ENCODE measurements at regions not wholly inside any gene's neighbourhood (a gene's known extent, or its start where the extent isn't known, plus 50 kb on each side); places are given as distances from the start of the nearest gene placed in this dataset.
"Not testable (repeated sequence)": the region's sequence is repeated elsewhere in the genome, so short reads cannot be mapped to it uniquely, and the experiment has no call there.

- TF ChIP-seq ISL1 (CRISPR knock-in tag; IDR thresholded peaks at IDR 0.05) (no peak), CSDC2 (CRISPR knock-in tag; IDR thresholded peaks at IDR 0.05) (no peak), ZNF8 (CRISPR knock-in tag; IDR thresholded peaks at IDR 0.05) (no peak)
These were observed 74.7 kb downstream of the LPAR4 start for GRCh38 chrX:78822157-78822690.

GRCh38 chrX:78831523-78831922, 84.0 kb downstream of the LPAR4 start:
- TF ChIP-seq TOX (CRISPR knock-in tag; IDR thresholded peaks at IDR 0.05; ENCODE audit: borderline replicate concordance) (no peak), TSHZ2 (CRISPR knock-in tag; IDR thresholded peaks at IDR 0.05) (no peak), RARB (CRISPR knock-in tag; IDR thresholded peaks at IDR 0.05) (no peak), CSRNP3 (CRISPR knock-in tag; IDR thresholded peaks at IDR 0.05) (no peak)
- no peak for ATAC-seq

More at GRCh38 chrX:78822157-78822690, 74.7 kb downstream of the LPAR4 start:
- ATAC-seq = no peak

- TF ChIP-seq PPARA (CRISPR knock-in tag; IDR thresholded peaks at IDR 0.05; ENCODE audit: borderline replicate concordance) = no peak
- TF ChIP-seq GLIS3 (CRISPR knock-in tag; IDR thresholded peaks at IDR 0.05) = no peak
- no peak for TF ChIP-seq ZFP3 (CRISPR knock-in tag; IDR thresholded peaks at IDR 0.05)
- TF ChIP-seq CREB5 (CRISPR knock-in tag; IDR thresholded peaks at IDR 0.05; ENCODE audit: low read depth) = no peak
- no peak for TF ChIP-seq PATZ1 (CRISPR knock-in tag; IDR thresholded peaks at IDR 0.05; ENCODE audit: borderline replicate concordance)
- TF ChIP-seq CSRNP3 (CRISPR knock-in tag; IDR thresholded peaks at IDR 0.05) = no peak
- ATAC-seq = no peak
These were observed 91.2 kb downstream of the LPAR4 start for GRCh38 chrX:78838709-78839108.

GRCh38 chrX:78839711-78840110, 92.2 kb downstream of the LPAR4 start:
- ATAC-seq = no peak
- no peak for TF ChIP-seq SNAI2 (CRISPR knock-in tag; IDR thresholded peaks at IDR 0.05)
- TF ChIP-seq ZNF565 (CRISPR knock-in tag; conservative IDR thresholded peaks at IDR 0.05; ENCODE audit: low read depth) = no peak
- TF ChIP-seq TOX (CRISPR knock-in tag; IDR thresholded peaks at IDR 0.05; ENCODE audit: borderline replicate concordance) = no peak

- ATAC-seq = not testable (repeated sequence)
These were observed 96.7 kb downstream of the LPAR4 start for GRCh38 chrX:78844218-78844617.

- not testable (repeated sequence) for ATAC-seq
These were observed 63.9 kb upstream of the P2RY10 start for GRCh38 chrX:78881248-78881647.
